ENCODE measurements at regions not wholly inside any gene's neighbourhood (a gene's known extent, or its start where the extent isn't known, plus 50 kb on each side); places are given as distances from the start of the nearest gene placed in this dataset.

DNA sequence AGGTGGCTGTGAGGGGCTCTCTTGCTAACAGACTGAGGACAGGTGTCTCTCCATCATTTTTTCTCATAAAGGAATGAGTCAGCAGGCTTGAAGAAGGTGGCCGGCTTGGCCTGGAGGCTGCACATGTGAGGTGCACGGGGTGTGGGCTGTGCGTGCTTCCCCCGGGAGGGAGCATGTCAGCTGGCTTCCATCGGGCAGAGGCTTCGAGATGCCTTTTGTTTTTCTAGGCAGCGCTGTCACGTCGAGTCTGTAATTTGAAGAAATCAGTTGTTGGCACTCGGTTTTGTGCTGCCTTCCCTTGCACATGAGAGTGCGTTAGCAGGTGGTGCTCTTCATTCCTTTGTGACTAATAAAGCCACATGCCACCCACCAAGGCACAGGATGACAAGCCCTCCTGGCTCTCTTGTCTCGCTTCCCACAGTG lies 89.7 kb downstream of the NPIPB11 start:
- TF ChIP-seq POLR2AphosphoS5 (IDR thresholded peaks at IDR 0.05; ENCODE audit: borderline replicate concordance, low read depth, low read length): no peak
- no peak for TF ChIP-seq EZH2 (IDR thresholded peaks at IDR 0.05)
